ENCODE measurements at regions not wholly inside any gene's neighbourhood (a gene's known extent, or its start where the extent isn't known, plus 50 kb on each side); places are given as distances from the start of the nearest gene placed in this dataset.

DNA sequence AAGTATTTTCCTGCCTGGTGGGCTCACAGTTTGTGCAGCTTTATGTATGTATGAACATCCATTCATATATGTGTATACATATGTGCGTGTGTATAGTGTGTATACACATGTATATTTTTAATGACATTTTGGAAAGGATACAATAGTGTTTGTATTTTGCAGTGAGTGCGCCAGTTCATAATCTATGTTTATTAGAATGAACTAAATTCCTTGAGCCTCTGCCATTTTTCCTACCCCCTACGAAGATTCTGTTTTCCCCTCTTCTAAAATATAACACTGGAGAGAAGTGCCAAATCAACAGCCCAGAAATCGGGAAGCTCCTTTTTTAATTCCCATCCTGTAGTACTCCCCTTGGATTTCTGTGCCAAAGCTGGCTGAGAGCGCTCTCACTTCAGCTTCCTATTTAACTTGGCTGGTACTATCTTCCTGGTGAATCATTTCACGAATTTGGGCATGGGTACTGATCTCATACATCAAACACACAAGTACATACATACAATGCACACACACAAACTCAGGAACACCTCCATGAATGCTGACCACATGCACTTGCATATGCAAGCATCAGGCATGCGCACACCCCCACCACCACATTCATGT lies 578.4 kb upstream of the WWC1 start (continued):
- TF ChIP-seq, protein P1, sequence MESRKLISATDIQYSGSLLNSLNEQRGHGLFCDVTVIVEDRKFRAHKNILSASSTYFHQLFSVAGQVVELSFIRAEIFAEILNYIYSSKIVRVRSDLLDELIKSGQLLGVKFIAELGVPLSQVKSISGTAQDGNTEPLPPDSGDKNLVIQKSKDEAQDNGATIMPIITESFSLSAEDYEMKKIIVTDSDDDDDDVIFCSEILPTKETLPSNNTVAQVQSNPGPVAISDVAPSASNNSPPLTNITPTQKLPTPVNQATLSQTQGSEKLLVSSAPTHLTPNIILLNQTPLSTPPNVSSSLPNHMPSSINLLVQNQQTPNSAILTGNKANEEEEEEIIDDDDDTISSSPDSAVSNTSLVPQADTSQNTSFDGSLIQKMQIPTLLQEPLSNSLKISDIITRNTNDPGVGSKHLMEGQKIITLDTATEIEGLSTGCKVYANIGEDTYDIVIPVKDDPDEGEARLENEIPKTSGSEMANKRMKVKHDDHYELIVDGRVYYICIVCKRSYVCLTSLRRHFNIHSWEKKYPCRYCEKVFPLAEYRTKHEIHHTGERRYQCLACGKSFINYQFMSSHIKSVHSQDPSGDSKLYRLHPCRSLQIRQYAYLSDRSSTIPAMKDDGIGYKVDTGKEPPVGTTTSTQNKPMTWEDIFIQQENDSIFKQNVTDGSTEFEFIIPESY (CRISPR knock-in tag; IDR thresholded peaks at IDR 0.05), result no peak
- TF ChIP-seq, protein P2, sequence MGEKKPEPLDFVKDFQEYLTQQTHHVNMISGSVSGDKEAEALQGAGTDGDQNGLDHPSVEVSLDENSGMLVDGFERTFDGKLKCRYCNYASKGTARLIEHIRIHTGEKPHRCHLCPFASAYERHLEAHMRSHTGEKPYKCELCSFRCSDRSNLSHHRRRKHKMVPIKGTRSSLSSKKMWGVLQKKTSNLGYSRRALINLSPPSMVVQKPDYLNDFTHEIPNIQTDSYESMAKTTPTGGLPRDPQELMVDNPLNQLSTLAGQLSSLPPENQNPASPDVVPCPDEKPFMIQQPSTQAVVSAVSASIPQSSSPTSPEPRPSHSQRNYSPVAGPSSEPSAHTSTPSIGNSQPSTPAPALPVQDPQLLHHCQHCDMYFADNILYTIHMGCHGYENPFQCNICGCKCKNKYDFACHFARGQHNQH (CRISPR knock-in tag; IDR thresholded peaks at IDR 0.05), result no peak
- TF ChIP-seq PITX1 (CRISPR knock-in tag; IDR thresholded peaks at IDR 0.05) (no peak), KAT8 (CRISPR knock-in tag; IDR thresholded peaks at IDR 0.05) (no peak)

DNA sequence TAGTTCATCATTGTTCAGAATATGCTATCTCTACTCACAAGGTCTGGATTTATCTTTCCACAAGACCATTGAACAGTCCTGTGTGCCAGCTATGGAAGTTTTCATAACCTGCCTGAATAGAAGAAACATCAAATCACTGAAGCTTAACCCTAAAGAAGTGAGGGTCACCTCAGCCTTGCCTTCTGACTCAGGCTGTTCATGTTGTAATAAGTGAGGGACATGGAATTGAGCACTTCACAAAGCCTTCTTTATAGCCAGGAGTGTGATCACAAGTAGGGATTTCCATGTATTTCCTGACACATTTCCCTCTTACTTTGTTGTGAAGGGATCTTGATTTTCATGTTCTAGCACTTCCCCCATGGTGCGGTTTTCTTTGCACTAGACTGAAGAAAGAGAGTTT lies 577.5 kb upstream of the WWC1 start:
- intact Hi-C loops (cut with micrococcal nuclease; ENCODE audit: unreplicated experiment) (no loop called here), in situ Hi-C loops (cut with HindIII; ENCODE audit: extremely low pct_ligation_motif_present, low pct_unique_long_range_greater_than_20kb) (no loop called here)
- no TSS peak for BruUV-seq (replicated peaks)
- WGBS (ENCODE audit: low lambda C conversion rate), result 0% methylated on average over 1 of the region's 1 CpG
- no peak for ATAC-seq
- H3K27me3 ChIP-seq (ENCODE audit: control insufficient read depth in 1 of 2, insufficient read depth in 2 of 2, low read length in 2 of 2), result no peaks in the 10 kb centered on the region
- no peak overlapping the region for H3K27ac ChIP-seq (ENCODE audit: extremely low read length, insufficient read depth, low read length)
- no peak overlapping the region for H3K4me2 ChIP-seq (ENCODE audit: low read depth, low read length)
- H3K4me3 ChIP-seq (replicated peaks in 1 of 3; ENCODE audit: insufficient read depth in 1 of 3, low read depth in 2 of 3, low read length in 3 of 3), result no peak overlapping the region
- H4K20me1 ChIP-seq (ENCODE audit: insufficient read depth, low read length), result no peaks in the 10 kb centered on the region
- no peaks in the 10 kb centered on the region for H3K36me3 ChIP-seq (replicated peaks in 1 of 2; ENCODE audit: control insufficient read depth in 1 of 2, insufficient read depth in 2 of 2, low read length in 2 of 2)
- CTCF ChIA-PET (ENCODE audit: low intra/inter-chr PET ratio, low total read pairs), result no interaction called here
- no peak for DNase-seq (ENCODE audit: low spot score)
- no peaks in the 10 kb centered on the region for H3K9me3 ChIP-seq (ENCODE audit: low read length)
- no peak overlapping the region for H2AFZ ChIP-seq (ENCODE audit: low read length)
- no peak for FAIRE-seq
- no peaks in the 10 kb centered on the region for H3K4me1 ChIP-seq (ENCODE audit: insufficient read depth, low read length)
- POLR2A ChIA-PET, result no interaction called here
- H3K79me2 ChIP-seq (ENCODE audit: insufficient read depth, low read length), result no peaks in the 10 kb centered on the region
- H3K9ac ChIP-seq (ENCODE audit: insufficient read depth, low read depth, low read length), result no peak overlapping the region
- TF ChIP-seq SIN3B (IDR thresholded peaks at IDR 0.05; ENCODE audit: low read length) (no peak), ZNF598 (CRISPR knock-in tag; IDR thresholded peaks at IDR 0.05; ENCODE audit: borderline replicate concordance) (no peak), TOPORS (CRISPR knock-in tag; IDR thresholded peaks at IDR 0.05) (no peak), NR3C1 (CRISPR knock-in tag; IDR thresholded peaks at IDR 0.05) (no peak), ZFYVE20 (CRISPR knock-in tag; IDR thresholded peaks at IDR 0.05; ENCODE audit: borderline replicate concordance, low read depth) (no peak), MAFG (CRISPR knock-in tag; IDR thresholded peaks at IDR 0.05) (no peak), ELF3 (CRISPR knock-in tag; IDR thresholded peaks at IDR 0.05) (no peak), HOXA7 (CRISPR knock-in tag; IDR thresholded peaks at IDR 0.05) (no peak), POGZ (CRISPR knock-in tag; IDR thresholded peaks at IDR 0.05) (no peak), NCOR1 (IDR thresholded peaks at IDR 0.05; ENCODE audit: borderline replicate concordance, low read length) (no peak), RXRB (CRISPR knock-in tag; IDR thresholded peaks at IDR 0.05; ENCODE audit: borderline replicate concordance) (no peak)
- TF ChIP-seq, protein P3, sequence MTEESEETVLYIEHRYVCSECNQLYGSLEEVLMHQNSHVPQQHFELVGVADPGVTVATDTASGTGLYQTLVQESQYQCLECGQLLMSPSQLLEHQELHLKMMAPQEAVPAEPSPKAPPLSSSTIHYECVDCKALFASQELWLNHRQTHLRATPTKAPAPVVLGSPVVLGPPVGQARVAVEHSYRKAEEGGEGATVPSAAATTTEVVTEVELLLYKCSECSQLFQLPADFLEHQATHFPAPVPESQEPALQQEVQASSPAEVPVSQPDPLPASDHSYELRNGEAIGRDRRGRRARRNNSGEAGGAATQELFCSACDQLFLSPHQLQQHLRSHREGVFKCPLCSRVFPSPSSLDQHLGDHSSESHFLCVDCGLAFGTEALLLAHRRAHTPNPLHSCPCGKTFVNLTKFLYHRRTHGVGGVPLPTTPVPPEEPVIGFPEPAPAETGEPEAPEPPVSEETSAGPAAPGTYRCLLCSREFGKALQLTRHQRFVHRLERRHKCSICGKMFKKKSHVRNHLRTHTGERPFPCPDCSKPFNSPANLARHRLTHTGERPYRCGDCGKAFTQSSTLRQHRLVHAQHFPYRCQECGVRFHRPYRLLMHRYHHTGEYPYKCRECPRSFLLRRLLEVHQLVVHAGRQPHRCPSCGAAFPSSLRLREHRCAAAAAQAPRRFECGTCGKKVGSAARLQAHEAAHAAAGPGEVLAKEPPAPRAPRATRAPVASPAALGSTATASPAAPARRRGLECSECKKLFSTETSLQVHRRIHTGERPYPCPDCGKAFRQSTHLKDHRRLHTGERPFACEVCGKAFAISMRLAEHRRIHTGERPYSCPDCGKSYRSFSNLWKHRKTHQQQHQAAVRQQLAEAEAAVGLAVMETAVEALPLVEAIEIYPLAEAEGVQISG (CRISPR knock-in tag; IDR thresholded peaks at IDR 0.05), result no peak
- TF ChIP-seq, protein P4, sequence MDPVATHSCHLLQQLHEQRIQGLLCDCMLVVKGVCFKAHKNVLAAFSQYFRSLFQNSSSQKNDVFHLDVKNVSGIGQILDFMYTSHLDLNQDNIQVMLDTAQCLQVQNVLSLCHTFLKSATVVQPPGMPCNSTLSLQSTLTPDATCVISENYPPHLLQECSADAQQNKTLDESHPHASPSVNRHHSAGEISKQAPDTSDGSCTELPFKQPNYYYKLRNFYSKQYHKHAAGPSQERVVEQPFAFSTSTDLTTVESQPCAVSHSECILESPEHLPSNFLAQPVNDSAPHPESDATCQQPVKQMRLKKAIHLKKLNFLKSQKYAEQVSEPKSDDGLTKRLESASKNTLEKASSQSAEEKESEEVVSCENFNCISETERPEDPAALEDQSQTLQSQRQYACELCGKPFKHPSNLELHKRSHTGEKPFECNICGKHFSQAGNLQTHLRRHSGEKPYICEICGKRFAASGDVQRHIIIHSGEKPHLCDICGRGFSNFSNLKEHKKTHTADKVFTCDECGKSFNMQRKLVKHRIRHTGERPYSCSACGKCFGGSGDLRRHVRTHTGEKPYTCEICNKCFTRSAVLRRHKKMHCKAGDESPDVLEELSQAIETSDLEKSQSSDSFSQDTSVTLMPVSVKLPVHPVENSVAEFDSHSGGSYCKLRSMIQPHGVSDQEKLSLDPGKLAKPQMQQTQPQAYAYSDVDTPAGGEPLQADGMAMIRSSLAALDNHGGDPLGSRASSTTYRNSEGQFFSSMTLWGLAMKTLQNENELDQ (CRISPR knock-in tag; IDR thresholded peaks at IDR 0.05; ENCODE audit: borderline replicate concordance), result no peak
